PC-9 (cell line): ENCODE measurements at regions not wholly inside any gene's neighbourhood (a gene's known extent, or its start where the extent isn't known, plus 50 kb on each side); places are given as distances from the start of the nearest gene placed in this dataset.

Experiments used
- BruUV-seq: library from RNA; stranded (reverse); fragments of 400-500 nt; replicated peaks from 2 replicates; lab custom pipeline; 2021; lab: Mats Ljungman, UMichigan
- CTCF ChIA-PET: fragments of 300-600 bp; sonication (Branson Sonifier 250); formaldehyde crosslinking; loops from one replicate; lab custom pipeline; 2022; ENCODE audit warnings: antibody characterized with exemption; lab: Charles Lee
- POLR2A ChIA-PET: fragments of 300-600 bp; sonication (Branson Sonifier 250); formaldehyde crosslinking; loops from one replicate; lab custom pipeline; 2022; ENCODE audit warnings: antibody characterized with exemption; ENCODE audit not compliant: unreplicated experiment; lab: Charles Lee
- DNase-seq, 2 experiments: peaks; one replicate each; pipeline versions ENCODE4 v3.0.0 to v3.0.0-alpha.2; 2015 to 2022; ENCODE audit warnings: mixed read lengths in 1 of 2
- H2AFZ ChIP-seq: fragments of 200-600 bp; sonication (generic); 2 replicates; pipeline ENCODE4 v1.8.1; 2017; ENCODE audit warnings: antibody characterized with exemption
- H3F3A ChIP-seq: fragments of 200-600 bp; sonication (generic); 2 replicates; pipeline ENCODE4 v1.8.1; 2017; ENCODE audit warnings: antibody characterized with exemption, mild to moderate bottlenecking, low read depth; ENCODE audit not compliant: insufficient read depth
- H3K27ac ChIP-seq: fragments of 200-600 bp; sonication (generic); 2 replicates; pipeline ENCODE4 v1.6.1; 2016; ENCODE audit warnings: mixed run types
- H3K27me3 ChIP-seq: fragments of 200-600 bp; sonication (generic); 2 replicates; pipeline ENCODE4 v1.6.1; 2016; ENCODE audit warnings: low read depth, mixed run types; ENCODE audit not compliant: insufficient read depth
- H3K36me3 ChIP-seq: fragments of 200-600 bp; sonication (generic); 2 replicates; pipeline ENCODE4 v1.6.1; 2016; ENCODE audit warnings: low read depth, mixed run types
- H3K4me1 ChIP-seq: fragments of 200-600 bp; sonication (generic); replicated peaks from 2 replicates; pipeline ENCODE4 v1.6.1; 2016; ENCODE audit warnings: mixed run types; ENCODE audit not compliant: insufficient read depth
- H3K4me2 ChIP-seq: fragments of 200-600 bp; sonication (generic); 2 replicates; pipeline ENCODE4 v1.6.1; 2017; ENCODE audit warnings: mixed run types
- H3K4me3 ChIP-seq: fragments of 200-600 bp; sonication (generic); 2 replicates; pipeline ENCODE4 v1.6.1; 2016; ENCODE audit warnings: mixed run types
- H3K79me2 ChIP-seq: fragments of 200-600 bp; sonication (generic); 2 replicates; pipeline ENCODE4 v1.6.1; 2017; ENCODE audit warnings: low read depth, mixed run types
- H3K9me2 ChIP-seq: fragments of 200-600 bp; sonication (generic); 2 replicates; pipeline ENCODE4 v1.8.1; 2017; ENCODE audit warnings: mild to moderate bottlenecking; ENCODE audit not compliant: insufficient read depth
- H3K9me3 ChIP-seq: fragments of 200-600 bp; sonication (generic); 2 replicates; pipeline ENCODE4 v1.8.1; 2016; ENCODE audit warnings: low read depth; ENCODE audit not compliant: insufficient read depth
- H4K20me1 ChIP-seq: fragments of 200-600 bp; sonication (generic); 2 replicates; pipeline ENCODE4 v1.8.1; 2017; ENCODE audit not compliant: insufficient read depth
- CTCF ChIP-seq: fragments of 200-600 bp; sonication (generic); conservative IDR thresholded peaks from 2 replicates; pipeline ENCODE4 v1.6.1; 2017; ENCODE audit warnings: mixed run types, antibody characterized with exemption, mild to moderate bottlenecking, moderate library complexity
- EZH2 ChIP-seq: fragments of 200-600 bp; sonication (generic); IDR thresholded peaks from 2 replicates; pipeline ENCODE4 v1.8.0; 2017; ENCODE audit warnings: antibody characterized with exemption, low read depth
- intact Hi-C: fragments of 100-400 bp; cut with micrococcal nuclease; formaldehyde crosslinking; loops from one replicate; pipeline ENCODE4 v1.10.0; 2022; ENCODE audit not compliant: unreplicated experiment

DNA sequence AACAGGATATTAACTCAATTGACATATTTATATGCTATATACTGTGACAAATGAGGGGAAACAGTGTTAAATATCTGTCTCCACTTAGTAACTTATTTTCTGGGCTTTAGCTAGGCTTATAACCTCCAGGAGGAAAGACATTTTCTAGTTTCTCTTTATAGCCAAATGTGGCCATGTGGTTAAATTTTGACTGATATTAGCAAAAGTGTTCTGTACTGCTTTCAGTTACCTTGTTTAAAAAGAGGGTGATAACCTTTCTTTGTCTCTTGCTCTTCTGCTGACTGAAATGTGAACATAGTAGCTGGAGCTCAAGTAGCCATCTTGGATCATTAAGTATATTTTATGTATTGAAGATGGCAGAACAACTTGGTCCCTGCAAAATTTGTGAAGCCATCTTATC is 253.7 kb downstream of the PDHA2 start:
- Histone ChIP-seq H3F3A (no peaks in the 10 kb centered on the region), H3K4me2 (no peak overlapping the region), H4K20me1 (no peaks in the 10 kb centered on the region), H3K4me3 (no peak overlapping the region), H3K27ac (no peak overlapping the region), H3K9me2 (no peaks in the 10 kb centered on the region; the same call in 1 of the 2 replicates), H3K79me2 (no peaks in the 10 kb centered on the region), H2AFZ (no peak overlapping the region), H3K36me3 (no peaks in the 10 kb centered on the region), H3K27me3 (no peaks in the 10 kb centered on the region), H3K4me1 (no peaks in the 10 kb centered on the region), H3K9me3 (no peaks in the 10 kb centered on the region)
- no TSS peak for BruUV-seq
- DNase-seq = no peak
- POLR2A ChIA-PET = no interaction called here
- intact Hi-C loops = no loop called here
- TF ChIP-seq CTCF = no peak
- TF ChIP-seq EZH2 = no peak
- CTCF ChIA-PET = no interaction called here

- H3K36me3 ChIP-seq = no peaks in the 10 kb centered on the region
- H3F3A ChIP-seq = no peaks in the 10 kb centered on the region
- CTCF ChIA-PET = no interaction called here
- TF ChIP-seq CTCF = no peak
- TF ChIP-seq EZH2 = no peak
- BruUV-seq = no TSS peak
- H2AFZ ChIP-seq = no peak overlapping the region
- no peak for DNase-seq
- H3K79me2 ChIP-seq = no peaks in the 10 kb centered on the region
- H3K27me3 ChIP-seq = no peaks in the 10 kb centered on the region
- no peak overlapping the region for H3K27ac ChIP-seq
- H3K9me2 ChIP-seq = no peaks in the 10 kb centered on the region; the same call in 1 of the 2 replicates
- no peaks in the 10 kb centered on the region for H4K20me1 ChIP-seq
- POLR2A ChIA-PET = no interaction called here
- no peak overlapping the region for H3K4me2 ChIP-seq
- no peaks in the 10 kb centered on the region for H3K4me1 ChIP-seq
- no peak overlapping the region for H3K4me3 ChIP-seq
- H3K9me3 ChIP-seq = no peaks in the 10 kb centered on the region
- intact Hi-C loops = no loop called here
Observed at GRCh38 chr4:96094183-96094582, 254.3 kb downstream of the PDHA2 start.

DNA sequence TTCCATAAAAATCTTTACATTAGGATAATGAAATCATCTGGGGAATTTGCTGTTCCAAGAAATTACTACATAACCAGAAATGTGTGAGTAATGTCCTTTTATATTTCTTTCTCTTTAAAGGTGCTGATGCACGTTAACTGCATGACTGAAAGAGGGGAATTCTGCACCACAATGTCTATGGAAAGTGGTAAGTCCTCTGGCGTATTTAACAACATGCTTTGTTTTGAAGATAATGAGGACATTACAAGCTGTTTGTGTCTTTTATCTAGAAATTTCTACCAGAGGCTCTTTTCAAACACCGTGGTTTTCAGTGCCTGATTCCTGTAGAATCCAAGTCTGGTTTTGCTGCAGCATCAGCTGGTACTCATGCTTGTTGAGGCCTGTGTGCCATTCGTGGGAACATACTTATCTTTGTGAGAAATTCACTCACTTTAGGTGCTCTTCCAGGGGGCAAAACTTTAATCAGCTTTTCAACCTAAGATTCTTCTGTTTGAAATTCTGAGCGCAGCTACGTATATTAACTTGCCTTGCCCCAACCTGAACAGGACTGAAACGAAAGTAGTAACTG is 257.2 kb downstream of the PDHA2 start:
- H3K27ac ChIP-seq = no peak overlapping the region
- H3K27me3 ChIP-seq = no peaks in the 10 kb centered on the region
- intact Hi-C loops = no loop called here
- no peak for TF ChIP-seq EZH2
- no peak for TF ChIP-seq CTCF
- no peaks in the 10 kb centered on the region for H4K20me1 ChIP-seq
- ChIA-PET CTCF (no interaction called here), POLR2A (no interaction called here)
- no peak overlapping the region for H3K4me3 ChIP-seq
- no peaks in the 10 kb centered on the region for H3F3A ChIP-seq
- H3K36me3 ChIP-seq = no peaks in the 10 kb centered on the region
- no peaks in the 10 kb centered on the region; the same call in 1 of the 2 replicates for H3K9me2 ChIP-seq
- H3K4me2 ChIP-seq = no peak overlapping the region
- no peaks in the 10 kb centered on the region for H3K79me2 ChIP-seq
- DNase-seq = no peak
- no peak overlapping the region for H2AFZ ChIP-seq
- no TSS peak for BruUV-seq
- no peaks in the 10 kb centered on the region for H3K4me1 ChIP-seq
- H3K9me3 ChIP-seq = no peaks in the 10 kb centered on the region
